Psoas muscle (tissue), 7 donors: ENCODE measurements at regions not wholly inside any gene's neighbourhood (a gene's known extent, or its start where the extent isn't known, plus 50 kb on each side); places are given as distances from the start of the nearest gene placed in this dataset.
"Not testable (repeated sequence)": the region's sequence is repeated elsewhere in the genome, so short reads cannot be mapped to it uniquely, and the experiment has no call there.

Experiments used
- ATAC-seq, 4 donors: fragments of 200-7000 bp; cut with Tn5 transposase; one replicate each; pipeline ENCODE4 v1.9.1; 2020; ENCODE audit warnings: moderate library complexity in 3 of 4, mild to moderate bottlenecking in 2 of 4
- DNase-seq, 2 donors: peaks; one replicate each; pipeline ENCODE4 v3.0.0-alpha.2; 2020
- H3K27ac ChIP-seq: fragments of 200-600 bp; one replicate; pipeline ENCODE4 v1.8.0; 2022
- H3K27me3 ChIP-seq, 3 donors: fragments of 200-600 bp in 1 of 3; one replicate each; pipeline versions ENCODE4 v1.6.1 to v1.8.0; 2013 to 2022; ENCODE audit warnings: low read length in 2 of 3, mild to moderate bottlenecking in 2 of 3, moderate library complexity in 1 of 3; ENCODE audit not compliant: insufficient read depth in 3 of 3
- H3K36me3 ChIP-seq, 2 donors: fragments of 200-600 bp in 1 of 2; one replicate each; pipeline versions ENCODE4 v1.6.1 to v1.8.0; 2013 to 2022; ENCODE audit warnings: low read depth in 1 of 2, mild to moderate bottlenecking in 1 of 2, moderate library complexity in 1 of 2; ENCODE audit not compliant: insufficient read depth in 1 of 2
- H3K4me1 ChIP-seq: fragments of 200-600 bp; one replicate; pipeline ENCODE4 v1.8.0; 2022
- H3K4me3 ChIP-seq: fragments of 200-600 bp; one replicate; pipeline ENCODE4 v1.8.0; 2022; ENCODE audit warnings: mild to moderate bottlenecking
- H3K9me3 ChIP-seq: fragments of 200-600 bp; one replicate; pipeline ENCODE4 v1.8.0; 2022
- WGBS, 3 donors: extraction: QIAGEN DNeasy Blood & Tissue Kit; methylation state at CpG; one replicate each; pipeline versions ENCODE4 v1.1.6 to v1.1.7; 2013; 5-methylcytosine and 5-hydroxymethylcytosine counted together
- intact Hi-C, 2 donors: fragments of 100-400 bp; cut with DNase I; formaldehyde crosslinking; loops; one replicate each; pipeline versions ENCODE4 v1.11.0 to v1.14.2; 2022
- TF ChIP-seq, protein P1 (sequence below): fragments of 200-600 bp; IDR thresholded peaks from one replicate; pipeline ENCODE4 v1.8.0; 2022; ENCODE audit warnings: antibody characterized with exemption
- donor health status: healthy with polysubstance abuse.
- donor health status: DM: no; HTN: no; CAD: no; lungs with moderate emphysema.
- donor health status: Bipolar disorder and iron deficiency.
- donor health status: healthy.
- donor health status: DM: yes; HTN: yes; CAD: no.
- donor health status: DM: no; HTN: no; CAD: no.
- donor health status: DM: yes; HTN: yes; CAD: no.

DNA sequence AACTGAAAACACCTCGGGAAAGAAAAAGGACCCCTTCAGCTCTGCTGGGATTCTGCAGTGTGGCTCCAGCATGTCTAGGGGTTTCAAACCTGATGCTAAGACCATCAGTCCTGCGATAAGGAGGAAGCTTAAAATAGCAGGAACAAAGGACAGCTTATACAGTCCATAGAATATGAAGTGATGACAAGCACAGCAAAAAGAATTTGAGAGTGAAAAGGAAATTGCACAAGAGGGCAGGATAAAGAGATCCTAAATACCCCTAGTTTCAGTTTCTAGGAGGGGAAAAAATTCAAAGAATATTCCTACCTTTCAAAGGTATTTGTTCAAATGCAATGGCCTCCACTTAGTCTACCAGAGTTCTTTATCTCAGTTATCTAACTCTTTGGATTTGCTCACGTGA lies 171.4 kb downstream of the TGFB2 start:
- Histone ChIP-seq H3K9me3 (no peaks in the 10 kb centered on the region), H3K36me3 (no peaks in the 10 kb centered on the region), H3K4me3 (no peak overlapping the region), H3K27me3 (no peaks in the 10 kb centered on the region), H3K4me1 (no peaks in the 10 kb centered on the region), H3K27ac (no peak overlapping the region)
- no peak for DNase-seq
- TF ChIP-seq, protein P1, sequence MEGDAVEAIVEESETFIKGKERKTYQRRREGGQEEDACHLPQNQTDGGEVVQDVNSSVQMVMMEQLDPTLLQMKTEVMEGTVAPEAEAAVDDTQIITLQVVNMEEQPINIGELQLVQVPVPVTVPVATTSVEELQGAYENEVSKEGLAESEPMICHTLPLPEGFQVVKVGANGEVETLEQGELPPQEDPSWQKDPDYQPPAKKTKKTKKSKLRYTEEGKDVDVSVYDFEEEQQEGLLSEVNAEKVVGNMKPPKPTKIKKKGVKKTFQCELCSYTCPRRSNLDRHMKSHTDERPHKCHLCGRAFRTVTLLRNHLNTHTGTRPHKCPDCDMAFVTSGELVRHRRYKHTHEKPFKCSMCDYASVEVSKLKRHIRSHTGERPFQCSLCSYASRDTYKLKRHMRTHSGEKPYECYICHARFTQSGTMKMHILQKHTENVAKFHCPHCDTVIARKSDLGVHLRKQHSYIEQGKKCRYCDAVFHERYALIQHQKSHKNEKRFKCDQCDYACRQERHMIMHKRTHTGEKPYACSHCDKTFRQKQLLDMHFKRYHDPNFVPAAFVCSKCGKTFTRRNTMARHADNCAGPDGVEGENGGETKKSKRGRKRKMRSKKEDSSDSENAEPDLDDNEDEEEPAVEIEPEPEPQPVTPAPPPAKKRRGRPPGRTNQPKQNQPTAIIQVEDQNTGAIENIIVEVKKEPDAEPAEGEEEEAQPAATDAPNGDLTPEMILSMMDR = no peak
- WGBS, 3 donors = 74 to 78% (median 75%) methylated on average over 3 of the region's 3 CpGs
- no peak for ATAC-seq
- intact Hi-C loops = no loop called here

DNA sequence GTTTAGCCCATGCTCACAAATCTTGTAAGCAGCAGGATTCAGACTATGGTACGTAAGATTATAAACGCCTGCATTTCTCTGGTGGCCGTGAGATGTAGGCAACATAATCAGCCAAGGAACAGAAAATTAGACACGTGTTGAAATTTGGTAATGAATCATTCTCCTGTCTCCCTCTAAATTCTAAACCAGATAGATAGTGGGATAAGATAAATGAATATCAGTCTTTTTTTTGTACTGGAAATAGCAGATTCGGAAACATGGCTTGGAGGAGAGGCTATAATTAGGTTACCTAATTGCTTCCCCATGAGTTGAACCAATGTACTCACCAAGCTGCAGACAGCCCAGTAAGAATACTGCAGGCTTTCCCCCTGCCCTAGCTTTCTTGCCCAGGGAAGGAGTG lies 172.3 kb downstream of the TGFB2 start:
- 29 to 61% (median 40%) methylated on average over 5 of the region's 5 CpGs for WGBS, 3 donors
- H3K4me1 ChIP-seq = no peaks in the 10 kb centered on the region
- H3K9me3 ChIP-seq = no peaks in the 10 kb centered on the region
- H3K36me3 ChIP-seq = no peaks in the 10 kb centered on the region
- no peak overlapping the region for H3K4me3 ChIP-seq
- no peak overlapping the region for H3K27ac ChIP-seq
- intact Hi-C loops = no loop called here
- TF ChIP-seq, protein P1 = no peak
- H3K27me3 ChIP-seq = no peaks in the 10 kb centered on the region
- ATAC-seq (no peak), DNase-seq (no peak)

DNA sequence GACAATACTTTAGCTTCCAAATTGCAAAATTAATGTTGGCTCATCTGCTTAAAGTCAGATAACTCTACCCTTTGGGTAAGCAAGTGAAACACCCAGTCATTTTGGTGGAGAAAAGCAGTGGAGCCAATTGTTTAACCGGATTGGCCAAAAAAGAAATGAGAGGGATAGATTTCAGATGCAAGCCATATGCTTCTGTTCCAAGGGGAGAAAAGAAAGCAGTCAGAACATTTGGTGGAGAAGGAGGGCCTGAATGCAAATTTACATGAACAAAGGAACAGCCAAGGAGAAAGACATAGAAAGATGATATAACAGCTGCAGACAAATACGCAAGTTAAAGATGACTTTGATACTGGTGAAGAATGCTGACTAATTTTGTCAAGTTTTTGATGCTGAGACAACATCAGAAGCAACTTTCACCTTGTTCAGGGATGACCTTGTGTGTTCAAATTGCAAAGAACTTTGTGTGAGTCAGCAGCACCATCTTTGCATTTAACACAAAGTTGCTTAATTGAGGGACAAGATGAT lies 173.1 kb downstream of the TGFB2 start:
- 78 to 92% (median 84%) methylated on average over 2 of the region's 2 CpGs for WGBS, 3 donors
- DNase-seq (no peak), ATAC-seq (no peak)
- H3K9me3 ChIP-seq = no peaks in the 10 kb centered on the region
- no peaks in the 10 kb centered on the region for H3K4me1 ChIP-seq
- no peak overlapping the region for H3K4me3 ChIP-seq
- no peak overlapping the region for H3K27ac ChIP-seq
- H3K36me3 ChIP-seq = no peaks in the 10 kb centered on the region
- intact Hi-C loops = no loop called here
- H3K27me3 ChIP-seq = no peaks in the 10 kb centered on the region
- TF ChIP-seq, protein P1 = no peak

DNA sequence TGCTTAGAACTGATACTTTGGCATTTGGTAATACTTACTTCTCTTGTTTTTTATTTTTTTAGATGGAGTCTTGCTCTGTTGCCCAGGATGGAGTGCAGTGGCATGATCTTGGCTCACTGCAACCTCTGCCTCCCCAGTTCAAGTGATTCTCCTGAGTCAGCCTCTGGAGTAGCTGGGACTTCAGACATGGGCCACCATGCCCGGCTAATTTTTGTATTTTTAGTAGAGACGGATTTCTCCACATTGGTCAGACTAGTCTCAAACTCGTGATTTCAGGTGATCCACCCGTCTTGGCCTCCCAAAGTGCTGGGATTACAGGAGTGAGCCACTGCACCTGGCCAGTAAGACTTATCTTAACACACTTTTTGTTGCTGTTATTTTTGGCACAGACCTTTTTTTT lies 175.5 kb downstream of the TGFB2 start:
- H3K9me3 ChIP-seq, H3K4me1 ChIP-seq, H3K27ac ChIP-seq, DNase-seq, H3K4me3 ChIP-seq, H3K27me3 ChIP-seq, H3K36me3 ChIP-seq, ATAC-seq: not testable (repeated sequence)
- WGBS, 3 donors = 96 to 97% (median 96%) methylated on average over 4 of the region's 4 CpGs
- intact Hi-C loops = loop anchor here (2.0 to 5.0 kb wide), 2 partner anchors 176 to 178 kb away; partner anchors contain the start of gene TGFB2 (in 1 of the 2)

DNA sequence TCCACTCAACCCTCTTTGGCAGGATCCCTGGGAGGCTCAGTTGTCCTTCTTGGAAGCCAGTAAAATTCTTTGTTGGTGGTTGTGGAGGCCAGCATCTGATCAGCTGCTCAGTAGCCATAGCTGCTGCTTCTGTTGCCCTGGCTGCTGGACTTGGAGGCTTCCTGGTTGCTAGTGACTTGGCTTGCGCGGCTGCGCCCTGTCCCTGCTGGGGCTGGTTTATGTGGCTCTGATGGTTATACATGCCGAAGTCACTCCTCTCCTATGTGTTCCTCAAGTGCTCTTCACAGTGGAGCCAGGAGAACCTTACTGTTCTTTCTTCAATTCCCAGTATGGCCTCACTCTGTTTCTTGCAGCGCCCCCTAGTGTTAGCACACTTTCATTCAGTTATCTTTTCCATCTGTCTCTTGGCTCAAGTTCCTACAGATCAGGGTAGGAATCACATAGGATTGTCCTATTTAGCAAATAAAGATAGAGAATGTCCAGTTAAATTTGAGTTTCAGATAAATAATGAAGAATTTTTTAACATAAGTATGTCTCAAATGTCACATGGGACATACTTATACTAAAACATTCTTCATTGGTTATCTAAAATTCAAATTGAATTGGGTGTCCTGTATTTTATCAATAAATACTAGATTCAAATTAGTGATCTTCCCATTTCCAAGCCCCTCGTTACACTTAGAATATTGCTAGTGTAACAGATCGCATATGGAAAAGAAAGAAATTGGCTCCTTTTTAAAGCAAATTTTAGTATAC lies 176.5 kb downstream of the TGFB2 start:
- intact Hi-C loops = loop anchor here (2.0 to 5.0 kb wide), 2 partner anchors 177 to 179 kb away; partner anchors contain the start of gene TGFB2 (in 1 of the 2)
- H3K4me1 ChIP-seq = peaks cover 7% of the 10 kb centered on the region
- no peaks in the 10 kb centered on the region for H3K27me3 ChIP-seq
- TF ChIP-seq, protein P1 = peak; percentile 75
- peak; percentile 72 to 85 (median 80) for ATAC-seq
- H3K4me3 ChIP-seq = no peak overlapping the region
- no peak overlapping the region for H3K27ac ChIP-seq
- 83 to 85% (median 84%) methylated on average over 7 of the region's 7 CpGs for WGBS, 3 donors
- no peaks in the 10 kb centered on the region for H3K9me3 ChIP-seq
- H3K36me3 ChIP-seq = no peaks in the 10 kb centered on the region
- peak in 1 of 2 donors; percentile 20 for DNase-seq
